ENCODE measurements at regions not wholly inside any gene's neighbourhood (a gene's known extent, or its start where the extent isn't known, plus 50 kb on each side); places are given as distances from the start of the nearest gene placed in this dataset.

GRCh38 chr6:166729658-166730057 is 102.6 kb upstream of the RPS6KA2 start:
- Histone ChIP-seq H3K4me2 (ENCODE audit: control insufficient read depth, extremely low read depth, insufficient read depth, low read depth, low read length) (no peak overlapping the region), H3K27me3 (ENCODE audit: control insufficient read depth, extremely low read depth, insufficient read depth, low read length) (no peaks in the 10 kb centered on the region), H3K9me1 (ENCODE audit: control insufficient read depth, extremely low read depth, insufficient read depth, low read length) (no peaks in the 10 kb centered on the region), H2AFZ (ENCODE audit: control insufficient read depth, low read length) (no peak overlapping the region), H3K36me3 (ENCODE audit: control insufficient read depth in 2 of 2, extremely low read depth in 1 of 2, insufficient read depth in 2 of 2, low read length in 2 of 2) (no peaks in the 10 kb centered on the region), H3K27ac (ENCODE audit: control insufficient read depth, insufficient read depth, low read length) (no peak overlapping the region), H3K9me3 (ENCODE audit: control insufficient read depth, low read depth, low read length) (no peaks in the 10 kb centered on the region), H3K4me3 (ENCODE audit: control insufficient read depth in 2 of 3, extremely low read depth in 1 of 3, insufficient read depth in 2 of 3, low read depth in 1 of 3, low read length in 3 of 3) (no peak overlapping the region), H3K79me2 (ENCODE audit: control insufficient read depth, insufficient read depth, low read length) (no peaks in the 10 kb centered on the region), H4K20me1 (ENCODE audit: control insufficient read depth, extremely low read depth, insufficient read depth, low read length) (no peaks in the 10 kb centered on the region), H3K4me1 (ENCODE audit: control insufficient read depth, extremely low read depth, insufficient read depth, low read length) (peaks cover 8% of the 10 kb centered on the region), H3K9ac (ENCODE audit: control insufficient read depth, extremely low read depth, insufficient read depth, low read length) (no peak overlapping the region)
- FAIRE-seq (no peak), DNase-seq (ENCODE audit: low read depth, low spot score) (no peak)
- TF ChIP-seq EZH2 (IDR thresholded peaks at IDR 0.05; ENCODE audit: low read length) (no peak), CTCF (optimal IDR thresholded peaks at IDR 0.05 in 1 of 3, IDR thresholded peaks at IDR 0.05 in 1 of 3, conservative IDR thresholded peaks at IDR 0.05 in 1 of 3; ENCODE audit: extremely low read depth in 1 of 3, insufficient read depth in 2 of 3, low read length in 3 of 3) (no peak)
- dilution Hi-C loops (cut with MboI; ENCODE audit: extremely low pct_ligation_motif_present, low sequenced_read_pairs) = no loop called here

GRCh38 chr6:166728884-166729530 is 102.0 kb upstream of the RPS6KA2 start:
- Histone ChIP-seq H3K4me2 (ENCODE audit: control insufficient read depth, extremely low read depth, insufficient read depth, low read depth, low read length) (no peak overlapping the region), H3K4me3 (ENCODE audit: control insufficient read depth in 2 of 3, extremely low read depth in 1 of 3, insufficient read depth in 2 of 3, low read depth in 1 of 3, low read length in 3 of 3) (no peak overlapping the region), H3K4me1 (ENCODE audit: control insufficient read depth, extremely low read depth, insufficient read depth, low read length) (peaks cover 13% of the 10 kb centered on the region), H2AFZ (ENCODE audit: control insufficient read depth, low read length) (no peak overlapping the region), H3K9ac (ENCODE audit: control insufficient read depth, extremely low read depth, insufficient read depth, low read length) (no peak overlapping the region), H3K9me1 (ENCODE audit: control insufficient read depth, extremely low read depth, insufficient read depth, low read length) (no peaks in the 10 kb centered on the region), H4K20me1 (ENCODE audit: control insufficient read depth, extremely low read depth, insufficient read depth, low read length) (no peaks in the 10 kb centered on the region), H3K27me3 (ENCODE audit: control insufficient read depth, extremely low read depth, insufficient read depth, low read length) (no peaks in the 10 kb centered on the region), H3K36me3 (ENCODE audit: control insufficient read depth in 2 of 2, extremely low read depth in 1 of 2, insufficient read depth in 2 of 2, low read length in 2 of 2) (no peaks in the 10 kb centered on the region), H3K9me3 (ENCODE audit: control insufficient read depth, low read depth, low read length) (no peaks in the 10 kb centered on the region), H3K27ac (ENCODE audit: control insufficient read depth, insufficient read depth, low read length) (no peak overlapping the region), H3K79me2 (ENCODE audit: control insufficient read depth, insufficient read depth, low read length) (no peaks in the 10 kb centered on the region)
- FAIRE-seq (no peak), DNase-seq (ENCODE audit: low read depth, low spot score) (no peak)
- no peak for TF ChIP-seq EZH2 (IDR thresholded peaks at IDR 0.05; ENCODE audit: low read length)
- no peak for TF ChIP-seq CTCF (optimal IDR thresholded peaks at IDR 0.05 in 1 of 3, IDR thresholded peaks at IDR 0.05 in 1 of 3, conservative IDR thresholded peaks at IDR 0.05 in 1 of 3; ENCODE audit: extremely low read depth in 1 of 3, insufficient read depth in 2 of 3, low read length in 3 of 3)
- dilution Hi-C loops (cut with MboI; ENCODE audit: extremely low pct_ligation_motif_present, low sequenced_read_pairs) = no loop called here

Data from keratinocyte (primary cell).